ENCODE measurements at regions not wholly inside any gene's neighbourhood (a gene's known extent, or its start where the extent isn't known, plus 50 kb on each side); places are given as distances from the start of the nearest gene placed in this dataset.

GRCh38 chr9:84435902-84436301, 95.3 kb upstream of the SLC28A3 start:
- peak overlapping the region; percentile 75 for H3K27ac ChIP-seq (replicated peaks)
- H3K4me1 ChIP-seq = peaks cover 14% of the 10 kb centered on the region
- no peaks in the 10 kb centered on the region for H3K36me3 ChIP-seq
- H3K27me3 ChIP-seq (ENCODE audit: low read depth) = no peaks in the 10 kb centered on the region
- peak overlapping the region; percentile 24 for H3K4me3 ChIP-seq
- TF ChIP-seq, protein P1, sequence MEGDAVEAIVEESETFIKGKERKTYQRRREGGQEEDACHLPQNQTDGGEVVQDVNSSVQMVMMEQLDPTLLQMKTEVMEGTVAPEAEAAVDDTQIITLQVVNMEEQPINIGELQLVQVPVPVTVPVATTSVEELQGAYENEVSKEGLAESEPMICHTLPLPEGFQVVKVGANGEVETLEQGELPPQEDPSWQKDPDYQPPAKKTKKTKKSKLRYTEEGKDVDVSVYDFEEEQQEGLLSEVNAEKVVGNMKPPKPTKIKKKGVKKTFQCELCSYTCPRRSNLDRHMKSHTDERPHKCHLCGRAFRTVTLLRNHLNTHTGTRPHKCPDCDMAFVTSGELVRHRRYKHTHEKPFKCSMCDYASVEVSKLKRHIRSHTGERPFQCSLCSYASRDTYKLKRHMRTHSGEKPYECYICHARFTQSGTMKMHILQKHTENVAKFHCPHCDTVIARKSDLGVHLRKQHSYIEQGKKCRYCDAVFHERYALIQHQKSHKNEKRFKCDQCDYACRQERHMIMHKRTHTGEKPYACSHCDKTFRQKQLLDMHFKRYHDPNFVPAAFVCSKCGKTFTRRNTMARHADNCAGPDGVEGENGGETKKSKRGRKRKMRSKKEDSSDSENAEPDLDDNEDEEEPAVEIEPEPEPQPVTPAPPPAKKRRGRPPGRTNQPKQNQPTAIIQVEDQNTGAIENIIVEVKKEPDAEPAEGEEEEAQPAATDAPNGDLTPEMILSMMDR (IDR thresholded peaks at IDR 0.05; ENCODE audit: borderline replicate concordance) = no peak
- intact Hi-C loops (cut with micrococcal nuclease) = no loop called here
- peaks cover 6% of the 10 kb centered on the region for H3K9me3 ChIP-seq (replicated peaks)
- no peak for DNase-seq

DNA sequence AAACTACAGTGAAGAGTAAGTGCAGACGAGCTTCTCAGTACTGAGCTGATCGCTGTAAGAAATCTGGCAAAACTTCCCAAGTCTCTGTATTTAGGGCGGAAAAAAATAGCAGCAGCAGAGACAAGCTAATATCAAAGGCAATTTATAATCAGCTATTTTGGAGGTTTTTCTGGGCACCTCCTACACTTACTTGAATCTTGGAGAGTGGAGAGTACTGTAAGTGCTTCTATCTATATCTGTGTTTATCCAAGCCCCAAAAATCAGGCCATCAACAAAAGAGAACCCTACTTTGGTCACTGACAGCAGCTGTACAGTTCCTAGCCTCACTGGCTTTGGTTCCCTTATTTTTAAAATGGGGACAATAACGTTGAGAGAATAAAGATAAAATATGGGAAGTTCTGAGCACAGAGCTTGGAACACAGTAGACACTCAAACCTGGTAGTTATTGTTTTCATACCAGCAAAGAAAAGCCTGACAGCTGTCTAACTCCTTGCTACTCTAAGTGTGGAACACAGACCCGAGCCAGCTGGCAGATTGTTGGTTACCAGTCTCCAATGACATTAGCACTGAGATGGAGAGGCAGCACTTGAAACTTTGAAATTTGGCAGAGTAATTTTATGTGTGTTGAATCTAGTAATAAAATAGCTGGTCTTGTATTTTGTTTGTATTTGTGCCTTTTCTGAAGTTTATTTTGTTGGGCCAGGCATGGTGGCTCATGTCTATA, 96.0 kb upstream of the SLC28A3 start:
- TF ChIP-seq, protein P1 (IDR thresholded peaks at IDR 0.05; ENCODE audit: borderline replicate concordance) = no peak
- Histone ChIP-seq H3K36me3 (no peaks in the 10 kb centered on the region), H3K27ac (replicated peaks) (peak overlapping the region; percentile 75), H3K27me3 (ENCODE audit: low read depth) (no peaks in the 10 kb centered on the region), H3K4me1 (peaks cover 14% of the 10 kb centered on the region), H3K4me3 (peak overlapping the region; percentile 24), H3K9me3 (replicated peaks) (peaks cover 6% of the 10 kb centered on the region)
- peak; percentile 65 for DNase-seq
- intact Hi-C loops (cut with micrococcal nuclease) = no loop called here

- peaks cover 6% of the 10 kb centered on the region for H3K9me3 ChIP-seq (replicated peaks)
- intact Hi-C loops (cut with micrococcal nuclease) = no loop called here
- no peak overlapping the region for H3K4me3 ChIP-seq
- no peak for DNase-seq
- H3K27ac ChIP-seq (replicated peaks) = no peak overlapping the region
- peaks cover 14% of the 10 kb centered on the region for H3K4me1 ChIP-seq
- TF ChIP-seq, protein P1 (IDR thresholded peaks at IDR 0.05; ENCODE audit: borderline replicate concordance) = no peak
- no peaks in the 10 kb centered on the region for H3K36me3 ChIP-seq
- H3K27me3 ChIP-seq (ENCODE audit: low read depth) = no peaks in the 10 kb centered on the region
These were observed 97.8 kb upstream of the SLC28A3 start for GRCh38 chr9:84438391-84438790.

- peaks cover 6% of the 10 kb centered on the region for H3K9me3 ChIP-seq (replicated peaks)
- peaks cover 14% of the 10 kb centered on the region for H3K4me1 ChIP-seq
- no peak overlapping the region for H3K27ac ChIP-seq (replicated peaks)
- no peaks in the 10 kb centered on the region for H3K27me3 ChIP-seq (ENCODE audit: low read depth)
- DNase-seq = no peak
- no peak overlapping the region for H3K4me3 ChIP-seq
- H3K36me3 ChIP-seq = no peaks in the 10 kb centered on the region
- intact Hi-C loops (cut with micrococcal nuclease) = no loop called here
- TF ChIP-seq, protein P1 (IDR thresholded peaks at IDR 0.05; ENCODE audit: borderline replicate concordance) = no peak
These were observed 98.7 kb upstream of the SLC28A3 start for GRCh38 chr9:84439250-84439649.

DNA sequence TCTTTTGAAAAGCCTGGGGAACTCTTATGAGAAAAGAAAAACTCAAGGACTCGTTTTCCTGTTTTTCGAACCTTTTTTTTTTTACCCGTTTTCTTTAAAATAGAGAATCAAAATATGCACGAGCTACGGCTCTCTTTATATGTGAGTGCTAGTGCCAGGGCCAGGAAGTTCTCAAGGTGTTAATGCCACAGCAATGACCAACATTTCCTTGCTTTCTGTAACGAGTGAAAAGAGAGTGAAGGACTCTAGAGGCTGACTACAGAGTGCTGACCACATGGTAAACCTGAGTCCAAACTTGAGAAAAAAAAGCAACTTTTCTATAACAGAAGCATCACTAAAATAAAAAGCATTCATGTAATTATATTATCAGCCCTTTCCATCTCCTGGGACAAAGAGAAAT, 102.2 kb upstream of the SLC28A3 start:
- no peak overlapping the region for H3K27ac ChIP-seq (replicated peaks)
- TF ChIP-seq, protein P1 (IDR thresholded peaks at IDR 0.05; ENCODE audit: borderline replicate concordance) = no peak

More for the DNA sequence above, 102.2 kb upstream of the SLC28A3 start:
- no peaks in the 10 kb centered on the region for H3K9me3 ChIP-seq (replicated peaks)
- no peaks in the 10 kb centered on the region for H3K36me3 ChIP-seq
- intact Hi-C loops (cut with micrococcal nuclease) = no loop called here
- H3K4me1 ChIP-seq = peaks cover 9% of the 10 kb centered on the region
- no peak overlapping the region for H3K4me3 ChIP-seq
- no peak for DNase-seq
- H3K27me3 ChIP-seq (ENCODE audit: low read depth) = no peaks in the 10 kb centered on the region
